HepG2 (cell line): ENCODE measurements at regions not wholly inside any gene's neighbourhood (a gene's known extent, or its start where the extent isn't known, plus 50 kb on each side); places are given as distances from the start of the nearest gene placed in this dataset.

ENCODE experiments used
- ATAC-seq: fragments of 200-7000 bp; cut with Tn5 transposase; 3 replicates; pipeline ENCODE4 v1.9.1; 2020; ENCODE audit warnings: mild to moderate bottlenecking, moderate library complexity
- BruUV-seq: library from RNA; stranded (reverse); fragments of 400-500 nt; replicated peaks from 2 replicates; lab custom pipeline; 2021; lab: Mats Ljungman, UMichigan
- CTCF ChIA-PET: fragments of 300-600 bp; formaldehyde crosslinking; extraction: SDS; loops from one replicate; lab custom pipeline; 2021; ENCODE audit warnings: low total read pairs, inconsistent platforms, low intra/inter-chr PET ratio; lab: Yijun Ruan, JAX
- POLR2A ChIA-PET: fragments of 350-600 bp; sonication (Branson Sonifier 250); formaldehyde crosslinking; loops from one replicate; lab custom pipeline; 2020; ENCODE audit warnings: antibody characterized with exemption, inconsistent platforms; lab: Yijun Ruan, JAX
- DNase-seq: peaks from one replicate; pipeline ENCODE4 v3.0.0-alpha.2; 2015; ENCODE audit warnings: low spot score
- FAIRE-seq: peaks from 3 replicates; lab custom pipeline; 2011; peaks lifted over from hg19 to GRCh38; lab: Jason Lieb, UNC
- H2AFZ ChIP-seq: one replicate; pipeline ENCODE4 v1.6.1; 2011; ENCODE audit warnings: low read length, inconsistent platforms
- H3K27ac ChIP-seq: fragments of 300-600 bp; 3 replicates; pipeline ENCODE4 v1.8.0; 2011; ENCODE audit warnings: mixed run types, mild to moderate bottlenecking, mixed read lengths, low read length, inconsistent platforms; ENCODE audit not compliant: insufficient read depth; ENCODE audit errors: extremely low read length
- H3K27me3 ChIP-seq, 2 experiments: fragments of 200-600 bp in 1 of 2; 2 replicates in 1 of 2; 3 replicates in 1 of 2; pipeline versions ENCODE4 v1.6.0 to v1.8.0; 2011; ENCODE audit warnings: low read length in 2 of 2, mild to moderate bottlenecking in 2 of 2, moderate library complexity in 2 of 2, inconsistent platforms in 1 of 2; ENCODE audit not compliant: insufficient read depth in 2 of 2, control insufficient read depth in 1 of 2
- H3K36me3 ChIP-seq, 2 experiments: fragments of 200-600 bp in 1 of 2; replicated peaks in 1 of 2; 2 replicates in 1 of 2; 3 replicates in 1 of 2; pipeline versions ENCODE4 v1.5.1 to v1.8.0; 2011; ENCODE audit warnings: low read length in 2 of 2, inconsistent platforms in 1 of 2; ENCODE audit not compliant: insufficient read depth in 2 of 2, control insufficient read depth in 1 of 2
- H3K4me1 ChIP-seq: 2 replicates; pipeline ENCODE4 v1.5.1; 2012; ENCODE audit warnings: low read length, inconsistent platforms; ENCODE audit not compliant: insufficient read depth
- H3K4me2 ChIP-seq: 2 replicates; pipeline ENCODE4 v1.6.0; 2011; ENCODE audit warnings: low read depth, low read length, inconsistent platforms
- H3K4me3 ChIP-seq, 3 experiments: fragments of 200-600 bp in 1 of 3; sonication (generic), shearing (Covaris generic) in 1 of 3; replicated peaks in 1 of 3; 2 replicates each; pipeline ENCODE4 v1.5.1; 2011 to 2016; ENCODE audit warnings: low read length in 3 of 3, inconsistent platforms in 2 of 3, low read depth in 2 of 3, mild to moderate bottlenecking in 2 of 3, control low read depth in 1 of 3, mixed read lengths in 1 of 3; ENCODE audit not compliant: insufficient read depth in 1 of 3
- H3K79me2 ChIP-seq: one replicate; pipeline ENCODE4 v1.6.1; 2011; ENCODE audit warnings: low read length, inconsistent platforms; ENCODE audit not compliant: insufficient read depth
- H3K9ac ChIP-seq: 2 replicates; pipeline ENCODE4 v1.6.0; 2011; ENCODE audit warnings: mild to moderate bottlenecking, low read depth, low read length, inconsistent platforms; ENCODE audit not compliant: insufficient read depth
- H3K9me3 ChIP-seq: 2 replicates; pipeline ENCODE4 v1.5.1; 2012; ENCODE audit warnings: mild to moderate bottlenecking, low read length
- H4K20me1 ChIP-seq: 2 replicates; pipeline ENCODE4 v1.6.0; 2011; ENCODE audit warnings: inconsistent platforms, mild to moderate bottlenecking, low read length, moderate library complexity; ENCODE audit not compliant: insufficient read depth
- ARID2 ChIP-seq: sonication (generic); formaldehyde crosslinking; IDR thresholded peaks from 2 replicates; pipeline ENCODE4 v1.8.1; 2022; ENCODE audit warnings: mild to moderate bottlenecking, missing genetic modification reagents, borderline replicate concordance
- CEBPG ChIP-seq: IDR thresholded peaks from 2 replicates; pipeline ENCODE4 v1.6.1; 2016
- HNF1A ChIP-seq, 2 experiments: sonication (generic) in 1 of 2; formaldehyde crosslinking in 1 of 2; IDR thresholded peaks; 2 replicates each; pipeline versions ENCODE4 v1.4.0 to v1.6.1; 2016 to 2020; ENCODE audit warnings: borderline replicate concordance in 1 of 2, low read depth in 1 of 2, mild to moderate bottlenecking in 1 of 2, missing genetic modification reagents in 1 of 2
- STAG1 ChIP-seq: sonication (generic); formaldehyde crosslinking; IDR thresholded peaks from 2 replicates; pipeline ENCODE4 v1.4.0; 2020; ENCODE audit warnings: missing genetic modification reagents
- ZNF101 ChIP-seq: sonication (generic); formaldehyde crosslinking; IDR thresholded peaks from 2 replicates; pipeline ENCODE4 v1.4.0; 2020; ENCODE audit warnings: mild to moderate bottlenecking, low read depth, missing genetic modification reagents, borderline replicate concordance
- ZNF607 ChIP-seq: sonication (generic); formaldehyde crosslinking; IDR thresholded peaks from 2 replicates; pipeline ENCODE4 v1.5.1; 2020; ENCODE audit warnings: missing genetic modification reagents, mild to moderate bottlenecking, borderline replicate concordance
- WGBS: methylation state at CpG from one replicate; pipeline ENCODE4 v1.1.6; 2017; ENCODE audit warnings: low lambda C conversion rate; 5-methylcytosine and 5-hydroxymethylcytosine counted together
- in situ Hi-C: cut with HindIII; loops from 2 replicates; pipeline ENCODE4 v1.10.0; 2017; ENCODE audit warnings: low pct_unique_long_range_greater_than_20kb; ENCODE audit not compliant: extremely low pct_ligation_motif_present
- intact Hi-C: fragments of 100-400 bp; cut with micrococcal nuclease; formaldehyde crosslinking; loops from one replicate; pipeline ENCODE4 v1.10.0; 2022; ENCODE audit not compliant: unreplicated experiment
- TF ChIP-seq, protein P1 (sequence below): sonication (generic); formaldehyde crosslinking; IDR thresholded peaks from 2 replicates; pipeline ENCODE4 v1.5.0; 2020; ENCODE audit warnings: mild to moderate bottlenecking, missing genetic modification reagents, moderate library complexity
- TF ChIP-seq, protein P2 (sequence below): sonication (generic); formaldehyde crosslinking; IDR thresholded peaks from 2 replicates; pipeline ENCODE4 v1.5.1; 2020; ENCODE audit warnings: mild to moderate bottlenecking, missing genetic modification reagents

DNA sequence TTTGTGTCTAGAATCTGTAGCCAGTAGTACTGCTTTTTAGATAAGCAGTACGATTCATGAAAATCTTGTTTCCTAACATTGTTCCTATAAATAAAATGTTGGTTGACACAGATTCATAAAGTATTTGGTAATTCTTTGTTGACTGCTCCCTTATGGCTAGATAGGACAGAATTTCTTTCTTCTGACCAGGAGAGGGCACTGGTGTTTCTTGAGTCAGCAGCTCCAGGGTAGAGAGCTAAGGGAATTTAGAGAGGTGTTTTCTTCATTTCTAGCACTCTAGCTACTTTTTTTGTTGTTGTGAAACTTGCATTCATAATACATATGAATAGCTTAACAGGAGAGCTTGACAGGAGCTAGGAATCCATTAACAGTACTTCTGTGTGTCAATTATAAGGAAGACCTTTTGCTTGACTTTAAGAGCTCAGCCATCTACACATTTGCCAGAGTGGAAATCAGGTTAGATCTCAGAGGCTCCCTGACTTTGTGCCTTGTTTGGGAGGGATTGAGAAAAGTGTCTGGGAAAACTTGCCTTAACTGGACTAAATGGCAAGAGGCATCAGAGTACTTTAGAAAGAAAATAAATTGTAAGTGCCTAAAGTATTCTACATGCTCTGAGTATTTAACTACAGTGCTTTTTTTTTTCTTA is 756.1 kb downstream of the SH3BGRL start:
- BruUV-seq, result no TSS peak
- Histone ChIP-seq H3K4me3 (no peak overlapping the region), H3K4me1 (no peaks in the 10 kb centered on the region), H3K27me3 (no peaks in the 10 kb centered on the region), H3K79me2 (no peaks in the 10 kb centered on the region), H3K27ac (no peak overlapping the region), H3K4me2 (no peak overlapping the region), H4K20me1 (no peaks in the 10 kb centered on the region), H3K9ac (no peak overlapping the region)
- no peak for DNase-seq
- intact Hi-C loops, result no loop called here
- 0% methylated on average over 1 of the region's 1 CpG for WGBS
- CTCF ChIA-PET, result no interaction called here
- in situ Hi-C loops, result no loop called here
- no peak for FAIRE-seq
- ATAC-seq, result peak; percentile 78
- POLR2A ChIA-PET, result no interaction called here
- TF ChIP-seq CEBPG (CRISPR knock-in tag), result no peak
- TF ChIP-seq, protein P1, sequence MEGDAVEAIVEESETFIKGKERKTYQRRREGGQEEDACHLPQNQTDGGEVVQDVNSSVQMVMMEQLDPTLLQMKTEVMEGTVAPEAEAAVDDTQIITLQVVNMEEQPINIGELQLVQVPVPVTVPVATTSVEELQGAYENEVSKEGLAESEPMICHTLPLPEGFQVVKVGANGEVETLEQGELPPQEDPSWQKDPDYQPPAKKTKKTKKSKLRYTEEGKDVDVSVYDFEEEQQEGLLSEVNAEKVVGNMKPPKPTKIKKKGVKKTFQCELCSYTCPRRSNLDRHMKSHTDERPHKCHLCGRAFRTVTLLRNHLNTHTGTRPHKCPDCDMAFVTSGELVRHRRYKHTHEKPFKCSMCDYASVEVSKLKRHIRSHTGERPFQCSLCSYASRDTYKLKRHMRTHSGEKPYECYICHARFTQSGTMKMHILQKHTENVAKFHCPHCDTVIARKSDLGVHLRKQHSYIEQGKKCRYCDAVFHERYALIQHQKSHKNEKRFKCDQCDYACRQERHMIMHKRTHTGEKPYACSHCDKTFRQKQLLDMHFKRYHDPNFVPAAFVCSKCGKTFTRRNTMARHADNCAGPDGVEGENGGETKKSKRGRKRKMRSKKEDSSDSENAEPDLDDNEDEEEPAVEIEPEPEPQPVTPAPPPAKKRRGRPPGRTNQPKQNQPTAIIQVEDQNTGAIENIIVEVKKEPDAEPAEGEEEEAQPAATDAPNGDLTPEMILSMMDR (CRISPR knock-in tag), result peak; percentile 47
- TF ChIP-seq STAG1 (CRISPR knock-in tag), result peak; percentile 54
- TF ChIP-seq, all 625 proteins: peak for 2
- Histone ChIP-seq H3K9me3 (no peaks in the 10 kb centered on the region), H3K36me3 (no peaks in the 10 kb centered on the region), H2AFZ (no peak overlapping the region)

DNA sequence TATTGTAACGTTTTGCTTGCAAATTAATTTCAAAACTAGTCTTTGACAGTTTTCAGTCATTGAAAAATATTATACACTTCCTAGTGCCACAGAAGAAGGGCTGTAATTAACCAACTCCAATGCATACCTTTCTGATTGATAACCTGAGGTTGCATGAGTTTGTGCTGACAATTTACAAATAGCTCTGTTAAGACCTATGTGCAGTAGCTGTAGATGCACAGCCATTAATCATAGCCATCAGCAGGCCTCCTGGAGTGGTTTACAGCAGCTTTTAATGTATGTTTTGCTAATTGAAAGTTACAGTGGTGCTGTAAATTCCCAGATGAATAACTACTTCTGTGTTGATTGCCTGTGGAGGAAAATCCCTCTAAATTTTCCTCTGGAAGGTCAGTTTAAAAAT is 758.1 kb downstream of the SH3BGRL start:
- intact Hi-C loops, result no loop called here
- no TSS peak for BruUV-seq
- CTCF ChIA-PET, result no interaction called here
- no peak for TF ChIP-seq ZNF101
- TF ChIP-seq ARID2 (CRISPR knock-in tag), result no peak
- TF ChIP-seq ZNF607, result no peak
- no peak for TF ChIP-seq HNF1A (IDR thresholded peaks at IDR 0.05; ENCODE audit: low read depth)
- no peak for TF ChIP-seq HNF1A (CRISPR knock-in tag; IDR thresholded peaks at IDR 0.05; ENCODE audit: borderline replicate concordance)
- TF ChIP-seq, protein P2, sequence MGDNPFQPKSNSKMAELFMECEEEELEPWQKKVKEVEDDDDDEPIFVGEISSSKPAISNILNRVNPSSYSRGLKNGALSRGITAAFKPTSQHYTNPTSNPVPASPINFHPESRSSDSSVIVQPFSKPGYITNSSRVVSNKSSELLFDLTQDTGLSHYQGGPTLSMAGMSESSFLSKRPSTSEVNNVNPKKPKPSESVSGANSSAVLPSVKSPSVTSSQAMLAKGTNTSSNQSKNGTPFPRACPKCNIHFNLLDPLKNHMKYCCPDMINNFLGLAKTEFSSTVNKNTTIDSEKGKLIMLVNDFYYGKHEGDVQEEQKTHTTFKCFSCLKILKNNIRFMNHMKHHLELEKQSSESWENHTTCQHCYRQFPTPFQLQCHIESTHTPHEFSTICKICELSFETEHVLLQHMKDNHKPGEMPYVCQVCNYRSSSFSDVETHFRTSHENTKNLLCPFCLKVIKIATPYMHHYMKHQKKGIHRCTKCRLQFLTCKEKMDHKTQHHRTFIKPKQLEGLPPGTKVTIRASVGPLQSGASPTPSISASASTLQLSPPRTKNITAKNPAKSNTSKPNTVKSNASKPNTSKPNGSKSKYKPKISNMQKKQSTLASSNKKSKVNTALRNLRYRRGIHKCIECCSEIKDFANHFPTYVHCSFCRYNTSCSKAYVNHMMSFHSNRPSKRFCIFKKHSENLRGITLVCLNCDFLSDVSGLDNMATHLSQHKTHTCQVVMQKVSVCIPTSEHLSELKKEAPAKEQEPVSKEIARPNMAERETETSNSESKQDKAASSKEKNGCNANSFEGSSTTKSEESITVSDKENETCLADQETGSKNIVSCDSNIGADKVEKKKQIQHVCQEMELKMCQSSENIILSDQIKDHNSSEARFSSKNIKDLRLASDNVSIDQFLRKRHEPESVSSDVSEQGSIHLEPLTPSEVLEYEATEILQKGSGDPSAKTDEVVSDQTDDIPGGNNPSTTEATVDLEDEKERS (CRISPR knock-in tag), result no peak

More for the DNA sequence above, 758.1 kb downstream of the SH3BGRL start:
- in situ Hi-C loops, result no loop called here
- Histone ChIP-seq H3K4me2 (no peak overlapping the region), H2AFZ (no peak overlapping the region), H3K27me3 (no peaks in the 10 kb centered on the region), H3K4me1 (no peaks in the 10 kb centered on the region), H3K36me3 (no peaks in the 10 kb centered on the region), H3K9me3 (no peaks in the 10 kb centered on the region), H4K20me1 (no peaks in the 10 kb centered on the region), H3K27ac (no peak overlapping the region), H3K4me3 (no peak overlapping the region), H3K9ac (no peak overlapping the region), H3K79me2 (no peaks in the 10 kb centered on the region)
- WGBS, result 0% methylated on average over 1 of the region's 1 CpG
- DNase-seq, result no peak
- ATAC-seq, result no peak
- POLR2A ChIA-PET, result no interaction called here
- FAIRE-seq, result no peak
